B cell (primary cell): ENCODE measurements at regions not wholly inside any gene's neighbourhood (a gene's known extent, or its start where the extent isn't known, plus 50 kb on each side); places are given as distances from the start of the nearest gene placed in this dataset.

Experiments
- ATAC-seq: fragments of 200-7000 bp; cut with Tn5 transposase; one replicate; pipeline ENCODE4 v1.10.0; 2021; ENCODE audit warnings: low read depth, mild to moderate bottlenecking, moderate number of reproducible peaks, moderate library complexity
- CTCF ChIA-PET: fragments of 350-600 bp; sonication (Branson Sonifier 250); formaldehyde crosslinking; loops from one replicate; lab custom pipeline; 2021; ENCODE audit warnings: antibody characterized with exemption, inconsistent platforms; lab: Charles Lee
- POLR2A ChIA-PET: fragments of 350-600 bp; sonication (Branson Sonifier 250); formaldehyde crosslinking; loops from one replicate; lab custom pipeline; 2021; ENCODE audit warnings: antibody characterized with exemption; lab: Charles Lee
- DNase-seq: peaks from one replicate; pipeline ENCODE4 v3.0.0; 2013
- H2AFZ ChIP-seq: 2 replicates; pipeline ENCODE4 v1.6.1; 2012; ENCODE audit warnings: mild to moderate bottlenecking, low read depth, low read length; ENCODE audit not compliant: insufficient read depth, poor library complexity, severe bottlenecking
- H3K27ac ChIP-seq, 2 donors: 1 replicate in 1 of 2; 2 replicates in 1 of 2; pipeline ENCODE4 v1.5.1; 2012 to 2013; ENCODE audit warnings: low read length in 2 of 2, mild to moderate bottlenecking in 2 of 2, moderate library complexity in 1 of 2
- H3K27me3 ChIP-seq, 4 experiments: fragments of 200-600 bp in 1 of 4; sonication (generic) in 1 of 4; replicated peaks in 1 of 4; 1 replicate in 2 of 4; 2 replicates in 2 of 4; pipeline versions ENCODE4 v1.6.1 to v1.7.0; 2013 to 2016; ENCODE audit warnings: low read length in 3 of 4, mild to moderate bottlenecking in 2 of 4, mixed read lengths in 1 of 4, moderate library complexity in 1 of 4; ENCODE audit not compliant: insufficient read depth in 4 of 4, control insufficient read depth in 3 of 4; ENCODE audit errors: control extremely low read depth in 1 of 4
- H3K36me3 ChIP-seq, 2 experiments: replicated peaks in 1 of 2; 1 replicate in 1 of 2; 2 replicates in 1 of 2; pipeline versions ENCODE4 v1.6.1 to v1.7.1; 2013; ENCODE audit warnings: low read length in 1 of 2; ENCODE audit not compliant: insufficient read depth in 2 of 2, control insufficient read depth in 1 of 2; ENCODE audit errors: control extremely low read depth in 1 of 2, extremely low read depth in 1 of 2
- H3K4me1 ChIP-seq, 2 donors: fragments of 200-600 bp in 1 of 2; sonication (generic) in 1 of 2; 1 replicate in 1 of 2; 2 replicates in 1 of 2; pipeline versions ENCODE4 v1.5.1 to v1.6.1; 2013 to 2017; ENCODE audit warnings: low read length in 2 of 2; ENCODE audit not compliant: control insufficient read depth in 2 of 2, insufficient read depth in 2 of 2
- H3K4me2 ChIP-seq: replicated peaks from 2 replicates; pipeline ENCODE3; 2012; ENCODE audit warnings: mild to moderate bottlenecking, low read depth, low read length; ENCODE audit not compliant: poor library complexity, severe bottlenecking
- H3K4me3 ChIP-seq, 5 experiments: fragments of 200-600 bp in 1 of 5; sonication (generic) in 1 of 5; 1 replicate in 3 of 5; 2 replicates in 2 of 5; pipeline versions ENCODE4 v1.5.1 to v1.7.0; 2011 to 2016; ENCODE audit warnings: low read length in 4 of 5, mild to moderate bottlenecking in 4 of 5, low read depth in 2 of 5, control low read depth in 1 of 5, moderate library complexity in 1 of 5; ENCODE audit not compliant: insufficient read depth in 1 of 5; ENCODE audit errors: control extremely low read depth in 1 of 5, extremely low read depth in 1 of 5
- H3K79me2 ChIP-seq: fragments of 200-600 bp; sonication (generic); one replicate; pipeline ENCODE4 v1.6.0; 2016; ENCODE audit warnings: low read length; ENCODE audit not compliant: control insufficient read depth, insufficient read depth
- H3K9ac ChIP-seq: fragments of 200-600 bp; sonication (generic); 2 replicates; pipeline ENCODE4 v1.6.1; 2017; ENCODE audit warnings: mild to moderate bottlenecking, low read length, moderate library complexity
- H3K9me3 ChIP-seq, 3 donors: one replicate each; pipeline versions ENCODE4 v1.6.1 to v1.7.1; 2013; ENCODE audit warnings: low read length in 2 of 3; ENCODE audit not compliant: control insufficient read depth in 2 of 3, insufficient read depth in 1 of 3; ENCODE audit errors: control extremely low read depth in 1 of 3
- H4K20me1 ChIP-seq: 2 replicates; pipeline ENCODE4 v1.6.0; 2012; ENCODE audit warnings: mild to moderate bottlenecking, low read length; ENCODE audit not compliant: insufficient read depth, control insufficient read depth, poor library complexity, severe bottlenecking
- H3K27ac Mint-ChIP-seq: one replicate; pipeline ENCODE4 v1.8.0; 2021; ENCODE audit warnings: mixed read lengths
- H3K27me3 Mint-ChIP-seq: one replicate; pipeline ENCODE4 v1.8.0; 2021; ENCODE audit warnings: mixed read lengths
- H3K4me1 Mint-ChIP-seq: one replicate; pipeline ENCODE4 v1.8.0; 2021; ENCODE audit warnings: mixed read lengths
- H3K4me3 Mint-ChIP-seq: one replicate; pipeline ENCODE4 v1.8.0; 2021; ENCODE audit warnings: mixed read lengths
- H3K9me3 Mint-ChIP-seq: one replicate; pipeline ENCODE4 v1.8.0; 2022; ENCODE audit warnings: mixed read lengths; ENCODE audit not compliant: insufficient read depth
- CTCF ChIP-seq: fragments of 200-600 bp; IDR thresholded peaks from one replicate; pipeline ENCODE4 v1.8.0; 2022; ENCODE audit warnings: antibody characterized with exemption, mild to moderate bottlenecking
- EZH2 ChIP-seq: IDR thresholded peaks from 2 replicates; pipeline ENCODE4 v1.6.1; 2012; ENCODE audit warnings: borderline replicate concordance, low read depth, mild to moderate bottlenecking, moderate library complexity, low read length; ENCODE audit not compliant: insufficient read depth, poor library complexity, severe bottlenecking
- WGBS: methylation state at CpG from one replicate; pipeline ENCODE4 v1.1.5; 2013; ENCODE audit warnings: missing lambda C conversion rate; ENCODE audit not compliant: insufficient coverage; 5-methylcytosine and 5-hydroxymethylcytosine counted together
- intact Hi-C: fragments of 100-400 bp; cut with micrococcal nuclease; formaldehyde crosslinking; loops from one replicate; pipeline ENCODE4 v1.10.0; 2022

- Mint-ChIP-seq H3K27me3 (peaks cover 20% of the 10 kb centered on the region), H3K27ac (no peak overlapping the region), H3K9me3 (no peaks in the 10 kb centered on the region), H3K4me1 (peaks cover 2% of the 10 kb centered on the region), H3K4me3 (no peak overlapping the region)
- ChIA-PET POLR2A (no interaction called here), CTCF (no interaction called here)
- no peak overlapping the region for H3K9ac ChIP-seq
- intact Hi-C loops = no loop called here
- no peaks in the 10 kb centered on the region for H3K4me1 ChIP-seq
- H4K20me1 ChIP-seq = no peaks in the 10 kb centered on the region
- no peak overlapping the region for H2AFZ ChIP-seq
- peaks cover 0 to 11% (median 4%) of the 10 kb centered on the region in 4 experiments for H3K27me3 ChIP-seq
- H3K79me2 ChIP-seq = no peaks in the 10 kb centered on the region
- no peak overlapping the region for H3K27ac ChIP-seq
- no peak for ATAC-seq
- H3K4me3 ChIP-seq = no peak overlapping the region
- no peaks in the 10 kb centered on the region for H3K36me3 ChIP-seq
- WGBS = 86% methylated on average over 7 of the region's 11 CpGs
- H3K9me3 ChIP-seq = peaks cover 0 to 7% (median 0%) of the 10 kb centered on the region in 3 donors
- H3K4me2 ChIP-seq = no peak overlapping the region
- TF ChIP-seq CTCF = no peak
- no peak for TF ChIP-seq EZH2
- DNase-seq = no peak
These were observed 261.0 kb downstream of the NSG2 start for GRCh38 chr5:174306345-174307030.

GRCh38 chr5:174307031-174307408 lies 261.5 kb downstream of the NSG2 start:
- Mint-ChIP-seq H3K4me3 (no peak overlapping the region), H3K4me1 (peaks cover 2% of the 10 kb centered on the region), H3K9me3 (no peaks in the 10 kb centered on the region), H3K27me3 (peaks cover 20% of the 10 kb centered on the region), H3K27ac (no peak overlapping the region)
- no peak for ATAC-seq
- DNase-seq = no peak
- Histone ChIP-seq H3K36me3 (no peaks in the 10 kb centered on the region), H2AFZ (no peak overlapping the region), H3K4me2 (no peak overlapping the region), H3K27me3 (peaks cover 0 to 14% (median 6%) of the 10 kb centered on the region in 4 experiments), H3K79me2 (no peaks in the 10 kb centered on the region), H3K9ac (no peak overlapping the region), H3K4me3 (no peak overlapping the region), H3K4me1 (peaks cover under 1 to 5% of the 10 kb centered on the region in 2 donors), H4K20me1 (no peaks in the 10 kb centered on the region), H3K9me3 (peaks cover 0 to 8% (median 0%) of the 10 kb centered on the region in 3 donors), H3K27ac (no peak overlapping the region)
- WGBS = 70% methylated on average over 10 of the region's 11 CpGs
- intact Hi-C loops = no loop called here
- TF ChIP-seq CTCF (no peak), EZH2 (no peak)
- ChIA-PET POLR2A (no interaction called here), CTCF (interaction anchor here (0.5 kb wide), 1 partner anchor 1548 kb away, joined by 3 read pairs; no protein-coding TSS in a partner anchor)
